ENCODE measurements at regions not wholly inside any gene's neighbourhood (a gene's known extent, or its start where the extent isn't known, plus 50 kb on each side); places are given as distances from the start of the nearest gene placed in this dataset.

- no peaks in the 10 kb centered on the region for H3K27me3 ChIP-seq (ENCODE audit: insufficient read depth, poor library complexity, severe bottlenecking)
- no peak for TF ChIP-seq POLR2AphosphoS5 (IDR thresholded peaks at IDR 0.05; ENCODE audit: low read depth)
- no peak overlapping the region for H3K4me3 ChIP-seq (replicated peaks; ENCODE audit: insufficient read depth, low read length)
- no peak for DNase-seq (ENCODE audit: low read depth in 1 of 2, low spot score in 1 of 2)
- no peak overlapping the region for H3K27ac ChIP-seq (replicated peaks)
These were observed 549.9 kb downstream of the PLPP3 start for GRCh38 chr1:56029319-56030003.

GRCh38 chr1:56028911-56029310, 550.5 kb downstream of the PLPP3 start:
- H3K27me3 ChIP-seq (ENCODE audit: insufficient read depth, poor library complexity, severe bottlenecking): no peaks in the 10 kb centered on the region
- DNase-seq (ENCODE audit: low read depth in 1 of 2, low spot score in 1 of 2): no peak
- TF ChIP-seq SPI1 (IDR thresholded peaks at IDR 0.05; ENCODE audit: borderline replicate concordance, low read depth) (no peak), CTCF (IDR thresholded peaks at IDR 0.05; ENCODE audit: insufficient read depth, low read length) (no peak), GABPA (IDR thresholded peaks at IDR 0.05; ENCODE audit: low read depth) (no peak), REST (IDR thresholded peaks at IDR 0.05; ENCODE audit: insufficient replicate concordance, low read depth) (no peak), POLR2AphosphoS5 (IDR thresholded peaks at IDR 0.05; ENCODE audit: low read depth) (no peak)
- H3K4me3 ChIP-seq (replicated peaks; ENCODE audit: insufficient read depth, low read length): no peak overlapping the region
- no peak overlapping the region for H3K27ac ChIP-seq (replicated peaks)

- Histone ChIP-seq H3K27me3 (ENCODE audit: insufficient read depth, poor library complexity, severe bottlenecking) (no peaks in the 10 kb centered on the region), H3K27ac (replicated peaks) (no peak overlapping the region), H3K4me3 (replicated peaks; ENCODE audit: insufficient read depth, low read length) (no peak overlapping the region)
- no peak for DNase-seq (ENCODE audit: low read depth in 1 of 2, low spot score in 1 of 2)
- no peak for TF ChIP-seq POLR2AphosphoS5 (IDR thresholded peaks at IDR 0.05; ENCODE audit: low read depth)
- no peak for TF ChIP-seq CTCF (IDR thresholded peaks at IDR 0.05; ENCODE audit: insufficient read depth, low read length)
- no peak for TF ChIP-seq REST (IDR thresholded peaks at IDR 0.05; ENCODE audit: insufficient replicate concordance, low read depth)
- no peak for TF ChIP-seq GABPA (IDR thresholded peaks at IDR 0.05; ENCODE audit: low read depth)
- TF ChIP-seq SPI1 (IDR thresholded peaks at IDR 0.05; ENCODE audit: borderline replicate concordance, low read depth): no peak
These were observed 551.1 kb downstream of the PLPP3 start for GRCh38 chr1:56028244-56028643.

GRCh38 chr1:56025942-56026341, 553.4 kb downstream of the PLPP3 start:
- Histone ChIP-seq H3K4me3 (replicated peaks; ENCODE audit: insufficient read depth, low read length) (no peak overlapping the region), H3K27me3 (ENCODE audit: insufficient read depth, poor library complexity, severe bottlenecking) (no peaks in the 10 kb centered on the region), H3K27ac (replicated peaks) (no peak overlapping the region)
- no peak for TF ChIP-seq POLR2AphosphoS5 (IDR thresholded peaks at IDR 0.05; ENCODE audit: low read depth)
- no peak for TF ChIP-seq SPI1 (IDR thresholded peaks at IDR 0.05; ENCODE audit: borderline replicate concordance, low read depth)
- TF ChIP-seq CTCF (IDR thresholded peaks at IDR 0.05; ENCODE audit: insufficient read depth, low read length): no peak
- TF ChIP-seq REST (IDR thresholded peaks at IDR 0.05; ENCODE audit: insufficient replicate concordance, low read depth): no peak
- no peak for TF ChIP-seq GABPA (IDR thresholded peaks at IDR 0.05; ENCODE audit: low read depth)
- DNase-seq (ENCODE audit: low read depth in 1 of 2, low spot score in 1 of 2): no peak
